Breast epithelium (tissue), 4 donors: ENCODE measurements at regions not wholly inside any gene's neighbourhood (a gene's known extent, or its start where the extent isn't known, plus 50 kb on each side); places are given as distances from the start of the nearest gene placed in this dataset.

Experiments
- DNase-seq, 2 donors: peaks; one replicate each; pipeline ENCODE4 v3.0.0-alpha.2; 2019; ENCODE audit warnings: low spot score in 2 of 2
- H3K27ac ChIP-seq, 2 donors: fragments of 200-600 bp; sonication (generic) in 1 of 2; one replicate each; pipeline ENCODE4 v1.5.1; 2016 to 2019; ENCODE audit warnings: mild to moderate bottlenecking in 1 of 2
- H3K27me3 ChIP-seq, 2 donors: fragments of 200-600 bp; sonication (generic) in 1 of 2; one replicate each; pipeline versions ENCODE4 v1.5.1 to v1.6.0; 2017 to 2019; ENCODE audit warnings: control low read depth in 1 of 2, mild to moderate bottlenecking in 1 of 2
- H3K36me3 ChIP-seq: fragments of 200-600 bp; one replicate; pipeline ENCODE4 v1.5.1; 2019
- H3K4me1 ChIP-seq, 2 donors: fragments of 200-600 bp; sonication (generic); one replicate each; pipeline ENCODE4 v1.5.1; 2016 to 2019; ENCODE audit warnings: control low read depth in 1 of 2
- H3K4me3 ChIP-seq, 3 donors: fragments of 200-600 bp; sonication (generic); 1 replicate in 2 of 3; 2 replicates in 1 of 3; pipeline ENCODE4 v1.5.1; 2016 to 2019; ENCODE audit warnings: mild to moderate bottlenecking in 3 of 3, moderate library complexity in 2 of 3
- H3K9me3 ChIP-seq, 2 donors: fragments of 200-600 bp; sonication (generic) in 1 of 2; one replicate each; pipeline ENCODE4 v1.5.1; 2016 to 2019; ENCODE audit warnings: control low read depth in 1 of 2
- CTCF ChIP-seq, 3 donors: fragments of 450-650 bp; IDR thresholded peaks; one replicate each; pipeline ENCODE4 v1.5.1; 2016 to 2017; ENCODE audit warnings: antibody characterized with exemption in 3 of 3, mild to moderate bottlenecking in 3 of 3, moderate library complexity in 3 of 3
- POLR2A ChIP-seq: fragments of 450-650 bp; IDR thresholded peaks from one replicate; pipeline ENCODE4 v1.6.1; 2016; ENCODE audit warnings: antibody characterized with exemption, mild to moderate bottlenecking, moderate library complexity
- POLR2AphosphoS5 ChIP-seq, 3 donors: sonication (generic); formaldehyde crosslinking; IDR thresholded peaks; one replicate each; pipeline ENCODE4 v1.6.1; 2017; ENCODE audit warnings: antibody characterized with exemption in 3 of 3
- intact Hi-C: fragments of 100-400 bp; cut with DNase I; formaldehyde crosslinking; loops from one replicate; pipeline ENCODE4 v1.15.1; 2023; ENCODE audit warnings: low total_unique reads

GRCh38 chr13:83378908-83379307, 503.4 kb downstream of the SLITRK1 start:
- H3K4me1 ChIP-seq, result no peaks in the 10 kb centered on the region
- H3K9me3 ChIP-seq, result no peaks in the 10 kb centered on the region
- DNase-seq, result no peak
- H3K27me3 ChIP-seq, result no peaks in the 10 kb centered on the region
- intact Hi-C loops, result no loop called here
- H3K36me3 ChIP-seq, result no peaks in the 10 kb centered on the region
- TF ChIP-seq POLR2A (no peak), POLR2AphosphoS5 (IDR thresholded peaks at IDR 0.05) (no peak), CTCF (IDR thresholded peaks at IDR 0.05) (no peak)
- no peak overlapping the region for H3K4me3 ChIP-seq
- H3K27ac ChIP-seq, result no peak overlapping the region

- H3K4me3 ChIP-seq, result no peak overlapping the region
- intact Hi-C loops, result no loop called here
- H3K9me3 ChIP-seq, result no peaks in the 10 kb centered on the region
- no peaks in the 10 kb centered on the region for H3K27me3 ChIP-seq
- no peaks in the 10 kb centered on the region for H3K36me3 ChIP-seq
- H3K27ac ChIP-seq, result no peak overlapping the region
- no peak for DNase-seq
- H3K4me1 ChIP-seq, result no peaks in the 10 kb centered on the region
- TF ChIP-seq POLR2AphosphoS5 (IDR thresholded peaks at IDR 0.05), result no peak
- no peak for TF ChIP-seq POLR2A
- no peak for TF ChIP-seq CTCF (IDR thresholded peaks at IDR 0.05)
Observed at GRCh38 chr13:83377491-83377890, 504.8 kb downstream of the SLITRK1 start.

- H3K4me1 ChIP-seq, result no peaks in the 10 kb centered on the region
- intact Hi-C loops, result no loop called here
- no peak overlapping the region for H3K4me3 ChIP-seq
- H3K27ac ChIP-seq, result no peak overlapping the region
- no peak for DNase-seq
- peaks cover 0 to 5% of the 10 kb centered on the region in 2 donors for H3K9me3 ChIP-seq
- no peaks in the 10 kb centered on the region for H3K27me3 ChIP-seq
- TF ChIP-seq POLR2A, result no peak
- no peak for TF ChIP-seq CTCF (IDR thresholded peaks at IDR 0.05)
- TF ChIP-seq POLR2AphosphoS5 (IDR thresholded peaks at IDR 0.05), result no peak
- no peaks in the 10 kb centered on the region for H3K36me3 ChIP-seq
Observed at GRCh38 chr13:83372786-83373185, 509.5 kb downstream of the SLITRK1 start.

- Histone ChIP-seq H3K27me3 (no peaks in the 10 kb centered on the region), H3K27ac (no peak overlapping the region), H3K4me3 (no peak overlapping the region), H3K4me1 (no peaks in the 10 kb centered on the region), H3K9me3 (peaks cover 0 to 5% of the 10 kb centered on the region in 2 donors), H3K36me3 (no peaks in the 10 kb centered on the region)
- TF ChIP-seq CTCF (IDR thresholded peaks at IDR 0.05) (no peak), POLR2A (no peak), POLR2AphosphoS5 (IDR thresholded peaks at IDR 0.05) (no peak)
- intact Hi-C loops, result no loop called here
- no peak for DNase-seq
Observed at GRCh38 chr13:83365723-83366122, 516.6 kb downstream of the SLITRK1 start.

- no peak for DNase-seq
- TF ChIP-seq CTCF (IDR thresholded peaks at IDR 0.05) (no peak), POLR2AphosphoS5 (IDR thresholded peaks at IDR 0.05) (no peak), POLR2A (no peak)
- intact Hi-C loops, result no loop called here
- Histone ChIP-seq H3K27me3 (no peaks in the 10 kb centered on the region), H3K4me3 (no peak overlapping the region), H3K27ac (no peak overlapping the region), H3K4me1 (no peaks in the 10 kb centered on the region), H3K9me3 (no peaks in the 10 kb centered on the region), H3K36me3 (no peaks in the 10 kb centered on the region)
Observed at GRCh38 chr13:83355041-83355440, 527.2 kb downstream of the SLITRK1 start.
